ENCODE measurements at regions not wholly inside any gene's neighbourhood (a gene's known extent, or its start where the extent isn't known, plus 50 kb on each side); places are given as distances from the start of the nearest gene placed in this dataset.

DNA sequence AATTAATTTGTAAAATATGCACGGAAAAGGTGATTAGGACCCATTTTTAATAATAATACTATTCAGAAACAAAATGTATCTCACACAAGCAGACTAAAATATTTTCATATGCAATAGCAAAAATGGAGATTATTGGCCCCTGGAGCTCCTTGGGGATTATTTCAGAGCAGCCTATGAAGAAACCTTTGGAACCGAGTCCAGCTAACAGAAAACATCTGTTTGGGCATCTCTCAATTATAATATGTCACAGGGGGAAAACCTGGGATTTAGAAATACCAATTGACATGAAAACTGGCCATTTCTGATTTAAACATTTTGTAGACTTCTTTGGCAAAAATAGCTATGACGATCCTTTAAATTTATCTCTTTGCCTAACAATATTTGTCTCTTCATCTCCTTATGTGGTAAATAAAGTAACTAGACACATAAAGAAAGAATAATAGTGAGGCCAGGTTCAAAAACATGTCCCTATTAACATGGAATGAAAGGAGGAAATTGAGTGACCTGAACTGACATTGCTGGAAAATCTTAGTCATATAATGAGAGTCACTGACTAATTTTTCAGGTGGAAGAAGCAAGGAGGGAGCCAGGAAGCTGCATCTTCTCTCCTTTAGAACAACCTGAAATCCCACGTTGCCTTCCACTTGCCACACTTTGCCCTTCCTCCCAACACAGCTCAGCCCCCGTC is 199.0 kb downstream of the SOD2 start:
- TF ChIP-seq, protein P1, sequence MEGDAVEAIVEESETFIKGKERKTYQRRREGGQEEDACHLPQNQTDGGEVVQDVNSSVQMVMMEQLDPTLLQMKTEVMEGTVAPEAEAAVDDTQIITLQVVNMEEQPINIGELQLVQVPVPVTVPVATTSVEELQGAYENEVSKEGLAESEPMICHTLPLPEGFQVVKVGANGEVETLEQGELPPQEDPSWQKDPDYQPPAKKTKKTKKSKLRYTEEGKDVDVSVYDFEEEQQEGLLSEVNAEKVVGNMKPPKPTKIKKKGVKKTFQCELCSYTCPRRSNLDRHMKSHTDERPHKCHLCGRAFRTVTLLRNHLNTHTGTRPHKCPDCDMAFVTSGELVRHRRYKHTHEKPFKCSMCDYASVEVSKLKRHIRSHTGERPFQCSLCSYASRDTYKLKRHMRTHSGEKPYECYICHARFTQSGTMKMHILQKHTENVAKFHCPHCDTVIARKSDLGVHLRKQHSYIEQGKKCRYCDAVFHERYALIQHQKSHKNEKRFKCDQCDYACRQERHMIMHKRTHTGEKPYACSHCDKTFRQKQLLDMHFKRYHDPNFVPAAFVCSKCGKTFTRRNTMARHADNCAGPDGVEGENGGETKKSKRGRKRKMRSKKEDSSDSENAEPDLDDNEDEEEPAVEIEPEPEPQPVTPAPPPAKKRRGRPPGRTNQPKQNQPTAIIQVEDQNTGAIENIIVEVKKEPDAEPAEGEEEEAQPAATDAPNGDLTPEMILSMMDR (IDR thresholded peaks at IDR 0.05; ENCODE audit: low read depth, low read length, poor library complexity, severe bottlenecking): no peak
- no peak for TF ChIP-seq EZH2phosphoT487 (IDR thresholded peaks at IDR 0.05; ENCODE audit: borderline replicate concordance, low read length)
